ENCODE measurements at regions not wholly inside any gene's neighbourhood (a gene's known extent, or its start where the extent isn't known, plus 50 kb on each side); places are given as distances from the start of the nearest gene placed in this dataset.
"Not testable (repeated sequence)": the region's sequence is repeated elsewhere in the genome, so short reads cannot be mapped to it uniquely, and the experiment has no call there.

DNA sequence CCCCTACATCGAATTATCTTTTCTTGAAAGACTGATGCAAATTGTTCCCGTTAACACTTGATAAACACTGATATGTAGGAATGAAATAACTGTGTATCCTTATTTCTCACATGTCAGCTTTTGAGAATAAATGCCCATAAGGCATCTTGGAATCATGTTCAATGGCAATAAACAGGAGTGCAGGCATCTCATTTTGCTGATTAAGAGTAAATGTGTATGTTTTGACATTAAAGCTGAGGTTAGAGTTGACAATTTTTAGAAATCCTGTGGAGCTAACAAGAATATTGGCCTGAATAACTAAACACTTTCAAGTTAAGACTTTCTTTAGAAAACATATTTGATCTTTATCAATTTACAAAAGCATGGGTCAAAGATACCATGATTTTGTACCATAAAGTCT is 646.2 kb upstream of the MIR17HG start:
- no peak for DNase-seq (ENCODE audit: low read depth in 4 of 4, low spot score in 3 of 4)

DNA sequence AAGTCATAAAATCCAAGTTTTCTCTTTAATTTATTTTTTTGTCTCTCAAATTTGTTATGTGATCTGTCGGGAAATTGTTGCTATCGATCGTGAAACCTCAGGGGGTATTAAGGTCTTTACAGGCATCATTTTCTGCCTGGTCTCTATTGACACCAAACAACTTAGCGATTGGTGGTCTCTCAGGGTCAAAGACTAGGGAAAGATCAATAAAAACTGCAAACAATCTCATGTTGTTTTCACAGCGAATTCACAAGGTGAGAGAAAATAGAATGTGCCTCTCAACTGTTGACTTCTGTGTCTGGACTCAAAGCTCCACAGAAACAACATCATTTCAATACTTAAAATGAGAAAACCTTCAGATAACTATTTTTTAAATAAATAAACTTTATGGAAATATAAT is 645.4 kb upstream of the MIR17HG start:
- no peak for DNase-seq (ENCODE audit: low read depth in 4 of 4, low spot score in 3 of 4)

DNA sequence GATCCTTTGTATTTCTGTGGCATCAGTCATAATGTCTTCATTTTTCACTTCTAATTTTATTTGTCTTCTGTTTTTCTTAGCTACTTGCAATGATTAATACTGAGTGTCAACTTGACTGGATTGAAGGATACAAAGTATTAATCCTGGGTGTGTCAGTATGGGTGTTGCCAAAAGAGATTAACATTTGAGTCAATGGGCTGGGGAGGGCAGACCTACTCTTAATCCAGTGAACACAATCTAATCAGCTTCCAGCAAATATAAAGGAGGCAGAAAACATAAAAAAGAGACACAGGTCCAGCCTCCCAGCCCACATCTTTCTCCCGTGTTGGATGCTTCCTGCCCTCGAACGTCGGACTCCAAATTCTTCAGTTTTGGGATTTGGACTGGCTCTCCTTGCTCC is 640.9 kb upstream of the MIR17HG start:
- DNase-seq (ENCODE audit: low read depth in 4 of 4, low spot score in 3 of 4), result no peak

GRCh38 chr13:90708128-90708527 is 639.4 kb upstream of the MIR17HG start:
- DNase-seq (ENCODE audit: low read depth in 4 of 4, low spot score in 3 of 4), result no peak

DNA sequence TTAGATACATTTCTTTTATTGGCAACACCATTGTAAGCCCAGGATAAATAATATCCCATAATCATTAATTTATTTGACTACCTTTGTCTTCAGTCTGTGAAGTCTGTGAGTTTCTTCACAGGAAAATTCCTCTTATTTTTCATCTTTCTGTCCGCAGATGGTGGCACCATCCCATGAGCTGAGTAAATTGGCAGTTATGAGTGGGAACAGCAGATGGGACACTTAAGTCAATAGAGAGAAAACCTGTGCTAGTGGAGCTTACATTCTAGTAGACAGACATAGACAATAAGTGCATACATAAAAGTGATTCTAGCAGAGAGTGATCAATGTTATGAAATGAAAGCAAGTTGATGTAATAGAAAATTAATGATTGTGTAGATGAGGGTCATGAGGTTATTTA is 638.2 kb upstream of the MIR17HG start:
- DNase-seq (ENCODE audit: low read depth in 4 of 4, low spot score in 3 of 4), result no peak

DNA sequence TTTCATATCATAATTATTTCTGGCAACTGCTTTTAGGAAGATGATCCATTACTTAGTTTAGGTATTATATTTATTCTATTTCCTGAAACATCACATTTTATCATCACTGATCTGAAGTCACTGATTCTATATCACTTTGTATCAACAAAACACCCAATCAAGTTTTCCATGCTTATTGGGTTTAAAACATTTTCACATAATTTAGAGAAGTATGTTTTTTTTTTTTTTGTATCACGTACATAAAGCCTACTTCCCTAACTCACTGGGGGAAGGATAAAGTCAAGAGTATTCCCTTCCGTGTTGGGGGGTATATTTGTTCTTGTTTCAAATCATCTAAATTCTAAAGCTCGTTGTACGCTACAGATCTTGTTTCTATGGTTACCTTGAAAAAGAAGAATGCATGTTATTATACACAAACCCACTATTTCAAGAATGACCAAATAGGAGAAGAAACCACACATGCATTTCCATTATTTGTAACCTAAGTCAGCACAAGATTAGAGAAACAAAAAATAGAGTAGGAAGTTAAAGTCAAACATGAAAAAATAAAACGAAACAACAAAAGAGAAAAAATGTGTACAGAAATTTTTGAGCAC is 637.2 kb upstream of the MIR17HG start:
- DNase-seq (ENCODE audit: low read depth in 4 of 4, low spot score in 3 of 4), result no peak

- DNase-seq (ENCODE audit: low read depth in 4 of 4, low spot score in 3 of 4), result no peak
Observed at GRCh38 chr13:90713441-90714133, 633.9 kb upstream of the MIR17HG start.

- no peak for DNase-seq (ENCODE audit: low read depth in 4 of 4, low spot score in 3 of 4)
Observed at GRCh38 chr13:90715485-90715884, 632.0 kb upstream of the MIR17HG start.

GRCh38 chr13:90717451-90717936 is 630.0 kb upstream of the MIR17HG start:
- DNase-seq (ENCODE audit: low read depth in 4 of 4, low spot score in 3 of 4), result peak in 3 of 4 donors; percentile 11 to 44 (median 34)

DNA sequence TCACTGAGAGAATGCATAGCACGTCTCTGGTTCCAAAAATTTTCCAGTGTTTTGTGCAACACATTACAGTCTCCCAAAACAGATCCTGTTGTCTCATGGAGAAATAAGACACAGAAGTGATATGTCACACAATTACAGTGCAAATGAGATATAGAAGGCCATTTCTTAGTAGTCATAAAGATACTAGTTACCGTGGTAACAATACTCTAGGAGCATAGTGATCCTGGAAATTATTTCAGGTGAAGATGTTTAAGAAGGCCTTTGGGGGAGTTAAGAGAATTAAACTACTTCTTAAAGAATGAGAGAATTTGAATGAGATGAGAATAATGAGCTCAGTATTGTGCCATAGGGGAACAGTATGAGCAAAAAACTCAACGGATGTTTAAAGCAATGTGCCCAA is 628.0 kb upstream of the MIR17HG start:
- DNase-seq (ENCODE audit: low read depth in 4 of 4, low spot score in 3 of 4), result no peak

DNA sequence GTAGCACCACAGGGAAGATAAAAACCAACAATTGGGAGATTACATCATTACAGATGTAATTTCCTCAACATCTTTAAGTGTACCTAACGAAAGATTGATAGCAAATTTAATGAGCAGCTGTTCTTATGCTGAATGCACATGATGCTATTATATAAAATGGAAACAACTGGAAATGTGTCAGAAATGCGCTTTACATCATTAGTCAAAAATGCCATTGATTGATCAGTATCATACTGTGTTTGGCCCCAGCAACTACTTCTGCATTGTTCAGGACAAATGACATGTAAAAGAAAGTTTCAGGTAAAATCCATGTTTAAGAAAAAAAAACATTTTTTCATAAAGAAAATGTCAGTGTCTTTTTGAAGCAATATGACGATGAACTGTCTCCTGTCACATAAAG is 625.5 kb upstream of the MIR17HG start:
- DNase-seq (ENCODE audit: low read depth in 4 of 4, low spot score in 3 of 4), result no peak

DNA sequence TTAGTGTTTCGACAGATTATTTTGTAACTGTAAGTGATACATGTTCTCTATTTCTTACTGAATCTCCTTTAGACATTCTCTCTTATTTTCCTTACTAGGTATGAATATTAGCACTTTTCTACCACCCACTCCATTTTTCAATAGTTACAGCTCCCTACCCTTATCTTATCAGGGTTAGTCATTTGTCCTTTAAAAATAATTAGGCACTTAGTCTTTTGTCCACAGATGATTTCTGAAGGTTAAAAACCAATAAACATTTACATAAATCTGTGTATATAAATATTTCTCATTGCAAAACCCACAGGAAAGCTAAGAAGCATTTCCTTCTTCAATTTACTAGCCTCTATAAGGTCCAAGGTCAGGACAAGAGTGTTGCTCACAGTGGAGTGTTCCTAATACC is 624.1 kb upstream of the MIR17HG start:
- no peak for DNase-seq (ENCODE audit: low read depth in 4 of 4, low spot score in 3 of 4)

GRCh38 chr13:90726375-90726774 is 621.1 kb upstream of the MIR17HG start:
- no peak for DNase-seq (ENCODE audit: low read depth in 4 of 4, low spot score in 3 of 4)

DNA sequence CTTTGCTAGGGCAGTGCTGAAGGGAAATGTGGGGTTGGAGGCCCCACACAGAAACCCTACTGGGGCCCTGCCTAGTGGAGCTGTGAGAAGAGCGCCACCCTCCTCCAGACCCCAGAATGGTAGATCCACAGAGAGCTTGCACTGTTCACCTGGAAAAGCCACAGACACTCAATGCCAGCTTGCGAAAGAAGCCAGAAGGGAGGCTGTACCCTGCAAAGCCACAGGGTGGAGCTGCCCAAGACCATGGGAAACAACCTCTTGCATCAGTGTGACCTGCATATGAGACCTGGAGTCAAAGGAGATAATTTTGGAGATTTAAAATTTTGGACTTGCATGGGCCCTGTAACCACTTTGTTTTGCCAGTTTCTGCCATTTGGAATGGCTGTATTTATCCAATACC is 615.4 kb upstream of the MIR17HG start:
- DNase-seq (ENCODE audit: low read depth in 4 of 4, low spot score in 3 of 4), result no peak

- DNase-seq (ENCODE audit: low read depth in 4 of 4, low spot score in 3 of 4), result not testable (repeated sequence)
Observed at GRCh38 chr13:90734497-90734896, 613.0 kb upstream of the MIR17HG start.

DNA sequence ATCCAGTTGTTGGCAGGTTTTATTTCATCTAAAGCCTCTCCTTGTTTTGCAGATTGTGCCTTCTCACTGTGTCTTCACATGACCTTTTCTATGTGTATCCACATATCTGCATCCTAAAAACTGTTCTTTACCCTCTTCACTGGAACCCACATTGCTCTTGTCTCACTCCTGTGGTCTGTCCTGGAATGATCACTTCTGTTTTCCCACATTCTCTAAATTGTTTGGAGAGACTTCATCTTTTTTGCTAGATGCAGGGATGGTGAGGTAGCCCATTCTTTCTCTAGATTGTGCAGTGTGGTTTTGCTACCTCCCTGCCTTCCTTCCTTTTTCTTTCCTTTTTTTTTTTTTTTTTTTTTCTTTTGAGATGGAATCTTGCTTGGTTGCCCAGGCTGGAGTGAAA is 608.6 kb upstream of the MIR17HG start:
- DNase-seq (ENCODE audit: low read depth in 4 of 4, low spot score in 3 of 4), result no peak

DNA sequence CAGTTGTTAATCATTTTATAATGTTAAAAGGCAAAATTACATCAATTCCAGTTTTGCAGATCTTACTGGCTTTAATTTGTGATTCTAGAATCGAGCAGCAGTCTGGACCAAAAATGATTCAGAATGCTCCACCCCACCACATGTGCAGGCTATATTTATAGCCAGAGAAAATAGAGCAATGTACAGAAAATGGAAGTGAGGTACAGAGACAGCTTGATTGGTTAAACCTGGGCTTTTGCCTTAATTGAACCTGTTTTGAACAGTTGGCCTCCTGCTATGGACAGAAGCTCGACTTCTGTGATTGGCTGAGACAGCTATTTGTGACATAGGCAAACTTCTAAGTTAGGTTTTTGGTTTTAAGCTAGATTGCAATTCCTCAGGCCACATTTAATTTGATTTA is 607.4 kb upstream of the MIR17HG start:
- no peak for DNase-seq (ENCODE audit: low read depth in 4 of 4, low spot score in 3 of 4)

GRCh38 chr13:90742381-90742780 is 605.1 kb upstream of the MIR17HG start:
- DNase-seq (ENCODE audit: low read depth in 4 of 4, low spot score in 3 of 4), result no peak

- DNase-seq (ENCODE audit: low read depth in 4 of 4, low spot score in 3 of 4), result no peak
Observed at GRCh38 chr13:90746230-90746629, 601.3 kb upstream of the MIR17HG start.

- DNase-seq (ENCODE audit: low read depth in 4 of 4, low spot score in 3 of 4), result no peak
Observed at GRCh38 chr13:90750021-90750420, 597.5 kb upstream of the MIR17HG start.

- DNase-seq (ENCODE audit: low read depth in 4 of 4, low spot score in 3 of 4), result no peak
Observed at GRCh38 chr13:90751026-90751425, 596.5 kb upstream of the MIR17HG start.

DNA sequence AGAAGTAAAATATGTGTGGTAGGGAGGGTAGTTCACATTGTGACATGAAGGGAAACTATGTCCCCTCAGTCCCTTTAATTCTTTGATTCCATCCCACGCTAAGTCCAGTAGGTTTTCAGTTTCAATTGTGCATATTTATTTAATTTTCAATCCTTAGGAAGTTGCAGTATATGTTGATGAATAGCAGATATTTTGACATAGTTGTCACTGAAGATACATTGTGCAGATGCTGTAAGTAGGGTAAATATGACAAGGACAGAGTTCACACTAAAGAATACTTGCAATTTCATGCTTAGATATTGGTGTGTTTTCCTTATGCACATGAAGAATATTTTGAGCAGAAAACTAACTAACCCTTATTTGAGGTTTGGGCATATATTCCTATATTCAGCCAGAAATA is 595.4 kb upstream of the MIR17HG start:
- DNase-seq (ENCODE audit: low read depth in 4 of 4, low spot score in 3 of 4), result no peak
